Hepatocyte (in vitro differentiated cells): ENCODE measurements at regions not wholly inside any gene's neighbourhood (a gene's known extent, or its start where the extent isn't known, plus 50 kb on each side); places are given as distances from the start of the nearest gene placed in this dataset.

ENCODE experiments used
- EZH2 ChIP-seq: fragments of 200-600 bp; sonication (generic); IDR thresholded peaks from 2 replicates; pipeline ENCODE4 v1.6.1; 2016; ENCODE audit warnings: antibody characterized with exemption, mild to moderate bottlenecking, borderline replicate concordance
- EZH2phosphoT487 ChIP-seq: fragments of 200-600 bp; sonication (generic); IDR thresholded peaks from one replicate; pipeline ENCODE4 v1.6.1; 2018; ENCODE audit warnings: antibody characterized with exemption, mild to moderate bottlenecking, low read depth, moderate library complexity; ENCODE audit not compliant: unreplicated experiment, severe bottlenecking
- TF ChIP-seq, protein P1 (sequence below): fragments of 200-600 bp; sonication (generic); IDR thresholded peaks from 2 replicates; pipeline ENCODE4 v1.5.1; 2016; ENCODE audit warnings: antibody characterized with exemption, mild to moderate bottlenecking; ENCODE audit not compliant: poor library complexity

DNA sequence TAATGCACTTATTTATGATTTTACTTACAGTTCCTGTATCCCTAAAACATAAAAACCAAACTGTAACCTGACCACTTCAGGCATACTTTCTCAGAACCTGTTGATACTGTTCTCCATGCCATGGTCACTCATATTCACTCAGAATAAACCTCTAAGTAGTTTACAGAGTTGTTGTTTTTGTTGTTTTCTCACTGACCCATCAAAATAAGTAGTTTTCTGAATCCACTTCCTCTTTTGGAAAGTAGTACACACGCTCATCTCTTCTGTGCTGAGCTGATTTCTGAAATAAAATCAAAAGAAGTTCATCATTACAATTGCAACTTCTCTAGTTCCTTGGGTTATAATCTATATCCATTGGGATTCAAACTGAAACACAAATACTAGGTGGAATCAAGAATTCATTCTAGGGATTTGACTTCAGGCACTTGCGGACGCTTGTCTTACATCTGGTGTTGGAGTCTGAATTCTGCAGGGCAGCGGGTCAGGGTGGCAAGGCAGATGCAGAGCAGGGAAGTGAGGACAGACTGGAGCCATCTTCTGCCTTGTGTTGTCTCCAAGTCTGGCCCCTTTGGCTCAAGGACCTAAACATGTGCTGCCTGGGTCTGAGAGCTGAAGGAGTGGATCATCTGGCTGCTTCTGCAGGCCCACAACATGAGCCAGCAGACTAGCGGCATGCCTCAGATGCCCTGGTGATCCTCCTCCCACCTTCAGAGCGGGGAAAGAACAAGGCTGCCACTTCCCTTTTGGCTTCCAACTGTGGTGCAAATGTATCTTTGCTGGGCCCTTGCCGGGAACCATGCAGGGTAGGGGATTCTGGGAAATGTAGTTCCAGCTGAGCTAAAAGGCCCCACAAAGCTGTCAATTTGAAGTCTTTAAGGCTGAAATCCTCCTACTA is 167.9 kb upstream of the MYLIP start:
- TF ChIP-seq, protein P1, sequence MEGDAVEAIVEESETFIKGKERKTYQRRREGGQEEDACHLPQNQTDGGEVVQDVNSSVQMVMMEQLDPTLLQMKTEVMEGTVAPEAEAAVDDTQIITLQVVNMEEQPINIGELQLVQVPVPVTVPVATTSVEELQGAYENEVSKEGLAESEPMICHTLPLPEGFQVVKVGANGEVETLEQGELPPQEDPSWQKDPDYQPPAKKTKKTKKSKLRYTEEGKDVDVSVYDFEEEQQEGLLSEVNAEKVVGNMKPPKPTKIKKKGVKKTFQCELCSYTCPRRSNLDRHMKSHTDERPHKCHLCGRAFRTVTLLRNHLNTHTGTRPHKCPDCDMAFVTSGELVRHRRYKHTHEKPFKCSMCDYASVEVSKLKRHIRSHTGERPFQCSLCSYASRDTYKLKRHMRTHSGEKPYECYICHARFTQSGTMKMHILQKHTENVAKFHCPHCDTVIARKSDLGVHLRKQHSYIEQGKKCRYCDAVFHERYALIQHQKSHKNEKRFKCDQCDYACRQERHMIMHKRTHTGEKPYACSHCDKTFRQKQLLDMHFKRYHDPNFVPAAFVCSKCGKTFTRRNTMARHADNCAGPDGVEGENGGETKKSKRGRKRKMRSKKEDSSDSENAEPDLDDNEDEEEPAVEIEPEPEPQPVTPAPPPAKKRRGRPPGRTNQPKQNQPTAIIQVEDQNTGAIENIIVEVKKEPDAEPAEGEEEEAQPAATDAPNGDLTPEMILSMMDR = no peak
- no peak for TF ChIP-seq EZH2
- no peak for TF ChIP-seq EZH2phosphoT487
